Activated CD4-positive, alpha-beta T cell treated with anti-CD3 and anti-CD28 coated beads, Interleukin-2, Interleukin-6, amounts not matched to agents 100 ng/mL and 50 ng/mL, durations not matched to agents 16 hours and 8 hours (primary cell): ENCODE measurements at regions not wholly inside any gene's neighbourhood (a gene's known extent, or its start where the extent isn't known, plus 50 kb on each side); places are given as distances from the start of the nearest gene placed in this dataset.
A peak's percentile ranks its signal among the peaks of the same experiment; 100 is the strongest.

Experiments
- DNase-seq: peaks from one replicate; pipeline ENCODE4 v3.0.0-alpha.2; 2020

GRCh38 chr3:153679714-153680113 is 441.5 kb upstream of the ARHGEF26 start:
- no peak for DNase-seq

- DNase-seq: no peak
Observed at GRCh38 chr3:153680526-153680925, 440.7 kb upstream of the ARHGEF26 start.

DNA sequence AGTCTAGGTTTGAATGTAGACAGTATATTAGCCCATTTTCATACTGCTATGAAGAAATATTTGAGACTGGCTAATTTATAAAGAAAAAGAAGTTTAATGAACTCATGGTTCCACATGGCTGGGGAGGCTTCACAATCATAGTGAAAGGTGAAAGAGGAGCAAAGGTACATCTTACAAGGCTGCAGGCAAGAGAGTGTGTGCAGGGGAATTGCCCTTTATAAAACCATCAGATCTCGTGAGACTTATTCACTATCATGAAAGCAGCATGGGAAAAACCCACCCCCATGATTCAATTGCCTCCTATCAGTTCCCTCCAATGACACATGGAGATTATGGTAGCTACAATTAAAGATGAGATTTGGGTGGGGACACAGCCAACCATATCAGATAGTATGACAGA is 440.1 kb upstream of the ARHGEF26 start:
- DNase-seq: no peak

- DNase-seq: no peak
Observed at GRCh38 chr3:153688301-153689120, 432.7 kb upstream of the ARHGEF26 start.

- DNase-seq: peak; percentile 1
Observed at GRCh38 chr3:153693207-153693606, 428.0 kb upstream of the ARHGEF26 start.

DNA sequence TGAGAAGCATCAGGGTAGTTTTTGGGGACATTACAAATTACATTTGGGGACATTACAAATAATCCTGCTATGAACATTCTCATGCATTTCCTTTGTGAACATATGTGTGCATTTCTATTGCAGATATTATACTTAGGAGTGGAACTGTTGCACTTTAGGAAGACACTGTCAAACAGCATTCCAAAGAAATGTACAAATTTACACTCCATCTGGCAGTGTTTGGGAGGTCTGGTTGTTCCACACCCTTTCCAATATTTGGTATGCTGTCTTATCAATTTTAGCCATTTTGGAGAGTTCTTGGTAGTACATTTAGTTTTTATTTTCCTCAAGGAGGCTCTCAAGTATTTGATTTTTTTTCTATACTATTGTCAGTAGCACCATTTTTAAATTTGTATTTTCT is 419.1 kb upstream of the ARHGEF26 start:
- no peak for DNase-seq

DNA sequence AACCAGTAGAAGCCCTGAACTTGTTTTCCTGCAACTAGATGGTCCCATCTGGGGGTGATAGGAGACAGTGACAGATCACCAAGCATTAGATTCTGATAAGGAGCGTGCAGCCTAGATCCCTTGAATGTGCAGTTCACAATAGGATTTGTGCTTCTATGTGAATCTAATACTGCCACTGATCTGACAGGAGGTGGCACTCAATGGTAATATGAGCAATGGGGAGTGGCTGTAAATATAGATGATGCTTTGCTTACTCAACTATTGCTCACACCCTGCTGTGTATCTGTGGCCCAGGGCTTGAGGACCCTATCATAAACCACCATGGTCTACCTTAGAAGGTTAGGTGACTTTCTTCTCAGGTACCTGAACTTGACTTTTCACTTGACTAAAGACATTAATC is 417.1 kb upstream of the ARHGEF26 start:
- DNase-seq: no peak

GRCh38 chr3:153706706-153707105 is 414.5 kb upstream of the ARHGEF26 start:
- DNase-seq: no peak

GRCh38 chr3:153714016-153714415 is 407.2 kb upstream of the ARHGEF26 start:
- no peak for DNase-seq

GRCh38 chr3:153714588-153715290 is 406.5 kb upstream of the ARHGEF26 start:
- DNase-seq: no peak

- no peak for DNase-seq
Observed at GRCh38 chr3:153722157-153722556, 399.0 kb upstream of the ARHGEF26 start.

DNA sequence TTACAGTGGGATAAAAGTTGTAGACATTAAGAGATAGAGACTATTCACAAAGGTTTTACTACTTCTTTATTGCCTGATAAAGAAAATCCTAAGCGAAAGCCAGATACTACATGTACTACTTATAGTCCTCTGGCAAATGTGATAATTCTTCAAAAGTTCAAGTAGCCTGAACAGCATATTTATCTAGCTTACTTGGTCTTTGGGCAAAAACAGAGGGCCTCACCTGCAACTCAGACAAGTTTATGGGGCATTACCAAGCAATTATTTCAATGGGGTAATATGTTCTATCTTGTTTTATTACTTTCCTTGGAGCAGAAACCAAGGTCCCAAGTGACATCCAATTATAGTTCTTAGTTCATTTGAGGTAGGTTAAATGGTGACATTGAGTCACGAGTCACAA is 390.1 kb upstream of the ARHGEF26 start:
- DNase-seq: no peak

DNA sequence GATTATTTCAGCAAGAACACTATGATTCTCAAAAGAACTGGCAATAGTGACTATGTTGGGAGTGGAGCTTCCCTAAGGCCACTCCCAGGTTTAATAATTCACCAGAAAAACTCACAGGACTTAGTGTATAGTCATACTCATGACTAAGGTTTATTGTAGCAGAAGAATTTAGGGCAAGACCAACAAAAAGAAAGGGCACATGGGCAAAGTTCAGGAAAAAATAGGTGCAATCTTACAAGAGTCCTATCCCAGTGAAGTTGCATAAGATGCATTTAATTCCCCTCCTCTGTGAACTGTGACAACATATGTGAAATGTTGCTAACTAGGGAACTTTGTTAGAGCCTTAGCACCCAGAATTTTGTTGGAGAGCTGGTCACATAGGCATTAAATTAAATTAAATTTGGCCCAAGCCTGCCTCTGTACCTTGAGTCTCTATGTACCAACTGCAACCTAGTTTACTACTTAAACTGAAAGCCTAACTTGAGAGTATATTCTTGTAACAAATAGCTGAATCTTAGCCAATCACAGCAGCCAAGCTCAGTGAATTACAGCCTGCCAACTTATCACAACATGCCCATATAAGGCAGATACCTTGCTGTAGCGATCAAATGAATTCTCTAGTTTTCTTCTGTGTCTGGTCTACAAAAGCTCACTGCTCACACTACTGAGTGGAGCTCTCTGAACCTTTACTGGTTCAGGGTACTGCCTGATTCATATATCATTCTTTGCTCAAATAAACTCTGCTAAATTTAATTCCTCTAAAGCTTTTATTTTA is 386.2 kb upstream of the ARHGEF26 start:
- DNase-seq: no peak

DNA sequence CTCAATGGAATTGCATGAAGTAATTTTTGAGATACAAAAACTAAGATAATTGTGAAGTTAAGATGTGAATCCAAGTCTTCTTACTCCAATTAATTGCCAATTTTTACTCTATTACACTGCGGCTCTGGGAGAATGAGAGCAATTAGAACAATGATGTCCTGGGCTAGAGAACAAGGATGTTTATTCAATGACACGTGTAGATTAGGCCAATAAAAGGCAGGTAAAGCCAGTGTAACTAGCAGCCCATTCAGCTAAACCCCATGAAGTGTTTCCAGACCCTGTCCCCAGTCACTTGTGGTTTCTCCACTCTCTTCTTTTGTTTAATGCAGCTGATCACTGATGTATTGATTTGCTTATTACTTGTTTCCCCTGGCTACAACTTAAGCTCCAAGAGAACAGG is 381.1 kb upstream of the ARHGEF26 start:
- no peak for DNase-seq

DNA sequence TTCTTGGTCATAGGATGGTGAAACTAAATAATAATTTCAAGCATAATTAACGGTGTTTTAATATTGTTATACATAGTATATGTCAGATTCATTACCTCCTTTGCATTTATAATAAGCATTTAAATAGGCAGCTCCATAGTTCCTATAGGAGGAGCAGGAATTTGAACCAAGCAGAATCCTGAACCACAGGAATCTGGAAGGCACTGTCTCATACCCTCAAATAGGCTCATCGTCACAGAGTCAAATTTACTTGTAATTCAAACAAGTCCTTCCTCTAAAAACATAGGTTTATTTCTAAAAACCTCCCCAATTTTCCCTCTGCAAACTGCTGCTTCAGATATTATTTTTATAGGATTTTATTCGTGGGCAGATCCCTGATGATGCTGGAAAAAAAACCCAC is 376.3 kb upstream of the ARHGEF26 start:
- no peak for DNase-seq

DNA sequence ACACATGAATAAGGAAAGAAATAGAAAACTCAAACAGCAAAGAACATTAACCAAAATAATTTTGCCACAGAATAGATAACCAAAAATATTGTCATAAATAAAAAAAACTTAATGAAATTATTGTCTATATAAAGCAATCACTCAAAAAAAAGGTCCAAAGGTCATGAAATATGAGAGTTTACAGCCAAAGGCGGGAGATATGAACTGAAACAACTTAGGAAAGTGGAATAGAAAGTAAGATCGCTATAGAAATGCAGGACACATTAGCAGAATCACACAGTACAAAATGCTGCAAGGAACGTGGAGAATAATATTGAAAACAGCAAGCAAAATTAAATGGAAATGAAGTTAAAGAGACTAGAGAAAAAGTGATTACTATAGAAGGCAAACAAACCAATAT is 375.0 kb upstream of the ARHGEF26 start:
- no peak for DNase-seq

DNA sequence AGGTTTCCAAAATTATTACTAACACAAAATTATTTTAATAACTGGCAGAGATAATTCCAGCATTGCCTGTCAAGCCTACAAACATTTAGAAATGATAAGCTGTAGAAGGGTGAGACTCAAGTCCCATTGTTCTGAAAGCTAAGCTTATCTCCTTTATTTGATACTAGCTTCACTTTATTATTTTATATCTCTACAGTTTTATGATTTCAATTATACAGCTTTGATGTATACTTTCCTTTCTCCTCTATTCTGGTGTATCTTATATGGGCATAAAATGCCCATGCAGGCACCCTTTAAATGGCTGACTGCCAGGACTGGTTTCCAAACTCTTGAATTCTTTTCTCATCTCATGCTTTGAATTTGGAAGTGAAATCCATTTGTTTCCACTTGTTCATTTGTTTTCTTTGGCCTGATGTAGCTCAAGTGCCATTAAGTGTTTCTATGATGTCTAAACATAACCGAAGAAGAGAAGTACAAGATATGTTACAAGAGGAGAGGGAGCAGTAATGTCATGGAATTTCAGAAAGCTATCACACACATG is 372.1 kb upstream of the ARHGEF26 start:
- DNase-seq: no peak

GRCh38 chr3:153752405-153753027 is 368.7 kb upstream of the ARHGEF26 start:
- no peak for DNase-seq

DNA sequence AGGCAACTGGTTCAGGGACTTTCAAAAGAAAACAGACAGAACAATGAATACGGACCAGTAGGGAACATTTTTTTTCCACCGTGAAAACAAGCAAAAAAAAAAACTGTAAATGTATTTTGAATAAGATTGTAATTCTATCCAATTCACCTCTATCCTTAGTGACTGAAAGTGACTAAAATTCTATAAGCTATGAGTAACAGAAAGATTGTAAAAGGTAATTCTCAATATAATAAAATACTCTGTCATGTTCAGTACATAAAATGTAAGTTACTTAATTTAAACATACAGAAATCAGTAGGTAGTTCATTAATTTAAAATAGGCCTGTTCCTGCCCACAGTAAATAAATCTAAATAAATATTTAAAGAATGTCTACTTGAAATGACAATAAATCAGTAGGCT is 368.2 kb upstream of the ARHGEF26 start:
- no peak for DNase-seq

DNA sequence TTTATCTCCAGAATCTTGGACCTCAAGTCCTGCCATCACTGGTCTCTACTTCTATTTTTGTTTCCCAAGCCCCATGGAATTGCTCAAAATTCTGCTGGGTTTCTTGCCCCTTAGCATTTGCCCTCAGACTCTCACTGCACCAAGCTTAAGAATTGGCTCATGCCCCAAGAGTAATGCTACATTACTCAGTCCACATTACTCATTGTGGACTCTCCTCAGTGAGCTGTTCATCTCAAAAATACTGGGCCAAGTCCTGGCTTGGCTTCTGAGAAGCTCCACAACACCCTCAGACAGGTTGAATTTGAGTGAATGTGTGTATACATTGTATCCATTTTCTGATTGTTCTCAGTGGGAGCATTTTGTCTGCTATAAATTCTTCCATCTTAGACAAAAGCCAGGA is 364.4 kb upstream of the ARHGEF26 start:
- DNase-seq: no peak

DNA sequence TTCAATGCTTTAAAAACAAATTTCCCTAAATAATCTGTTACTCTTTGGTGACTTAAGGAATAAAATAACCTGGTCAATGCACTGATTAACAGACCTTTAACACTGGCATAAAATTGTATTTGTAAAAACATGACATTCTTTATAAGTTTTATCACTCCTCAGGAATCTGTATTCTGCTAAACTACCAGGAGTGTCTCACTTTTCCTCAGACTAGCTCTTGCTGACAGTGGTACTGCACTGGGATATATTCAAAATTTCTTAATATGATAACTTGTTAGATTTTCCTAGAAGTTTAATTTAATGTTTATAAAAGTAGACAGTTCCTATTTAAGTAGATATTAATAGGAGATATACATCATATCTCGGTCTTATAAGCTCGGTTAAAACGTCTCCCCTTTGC is 363.4 kb upstream of the ARHGEF26 start:
- DNase-seq: no peak

- no peak for DNase-seq
Observed at GRCh38 chr3:153760948-153761347, 360.2 kb upstream of the ARHGEF26 start.
